SK-N-MC (cell line): ENCODE measurements at regions not wholly inside any gene's neighbourhood (a gene's known extent, or its start where the extent isn't known, plus 50 kb on each side); places are given as distances from the start of the nearest gene placed in this dataset.

ENCODE experiments used
- DNase-seq: peaks from one replicate; pipeline ENCODE4 v3.0.0-alpha.2; 2011; ENCODE audit warnings: low read depth, low spot score
- H3K27ac ChIP-seq: fragments of 200-600 bp; sonication (generic); 2 replicates; pipeline ENCODE4 v1.5.1; 2016; ENCODE audit warnings: mixed run types
- H3K36me3 ChIP-seq: fragments of 200-600 bp; sonication (generic); 2 replicates; pipeline ENCODE4 v1.6.1; 2017; ENCODE audit warnings: antibody characterized with exemption, low read length, mixed read lengths; ENCODE audit not compliant: insufficient read depth
- H3K4me3 ChIP-seq: fragments of 200-600 bp; sonication (generic); 2 replicates; pipeline ENCODE4 v1.5.1; 2016
- H3K9ac ChIP-seq: fragments of 200-600 bp; sonication (generic); 2 replicates; pipeline ENCODE4 v1.8.0; 2017; ENCODE audit warnings: mixed run types, mixed read lengths; ENCODE audit not compliant: insufficient read length
- H3K9me3 ChIP-seq: fragments of 200-600 bp; sonication (generic); 2 replicates; pipeline ENCODE4 v1.6.1; 2017; ENCODE audit warnings: low read depth, mild to moderate bottlenecking, antibody characterized with exemption, low read length, moderate library complexity, mixed read lengths
- EZH2 ChIP-seq: fragments of 200-600 bp; sonication (generic); IDR thresholded peaks from one replicate; pipeline ENCODE4 v1.6.1; 2017; ENCODE audit warnings: antibody characterized with exemption
- FOXP2 ChIP-seq: optimal IDR thresholded peaks from 2 replicates; pipeline ENCODE3; 2011; ENCODE audit warnings: mild to moderate bottlenecking, moderate library complexity; ENCODE audit not compliant: insufficient read depth; ENCODE audit errors: extremely low read length, control extremely low read depth
- POLR2AphosphoS5 ChIP-seq: IDR thresholded peaks from 2 replicates; pipeline ENCODE4 v1.6.1; 2012; ENCODE audit warnings: mild to moderate bottlenecking, low read depth, low read length, borderline replicate concordance

DNA sequence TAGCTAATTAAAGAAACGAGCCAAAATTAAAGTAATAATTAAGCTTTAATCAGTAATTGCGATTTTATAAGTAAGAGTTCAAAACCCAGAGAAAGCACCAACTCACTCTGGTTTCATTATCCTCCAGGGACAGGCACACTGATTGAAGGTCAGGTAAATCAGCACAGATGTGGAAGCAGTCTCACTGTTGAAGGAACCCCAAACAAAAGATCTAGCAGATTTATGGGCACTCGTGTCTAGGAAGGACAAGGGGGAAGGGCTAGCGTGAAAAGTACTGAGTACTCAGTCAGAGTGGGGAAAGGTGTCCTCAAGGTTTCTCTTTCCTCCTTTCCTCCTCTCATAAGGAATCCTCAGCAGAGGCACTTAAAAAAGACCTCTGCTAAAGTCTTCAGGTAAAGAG lies 320.1 kb downstream of the PYDC2 start:
- DNase-seq: no peak

DNA sequence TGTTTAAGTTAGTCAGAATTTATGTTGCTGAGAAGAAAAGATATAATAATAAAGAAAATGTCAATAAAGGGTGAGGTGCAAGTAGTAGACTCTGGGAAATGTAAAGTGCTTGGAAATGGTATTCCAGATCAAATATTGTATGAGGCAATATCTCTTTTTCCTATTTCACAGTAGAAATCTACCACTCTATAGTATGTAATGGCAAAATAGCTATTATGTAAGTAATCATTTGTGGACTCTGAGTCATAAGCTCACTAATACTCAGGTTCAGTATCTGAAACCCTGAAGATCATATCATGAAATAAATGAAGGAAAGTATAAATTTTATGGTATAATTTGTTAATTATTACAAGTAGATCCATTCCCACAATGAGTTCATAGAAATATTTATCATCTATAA lies 322.1 kb downstream of the PYDC2 start:
- no peak overlapping the region for H3K27ac ChIP-seq
- H3K9me3 ChIP-seq: no peaks in the 10 kb centered on the region
- H3K36me3 ChIP-seq: no peaks in the 10 kb centered on the region
- no peak for DNase-seq
- no peak overlapping the region for H3K4me3 ChIP-seq
- no peak overlapping the region for H3K9ac ChIP-seq
- TF ChIP-seq FOXP2 (no peak), EZH2 (no peak), POLR2AphosphoS5 (no peak)

More for the DNA sequence above, 320.1 kb downstream of the PYDC2 start:
- TF ChIP-seq EZH2: no peak
- H3K9me3 ChIP-seq: no peaks in the 10 kb centered on the region
- no peaks in the 10 kb centered on the region for H3K36me3 ChIP-seq
- H3K27ac ChIP-seq: no peak overlapping the region
- no peak overlapping the region for H3K4me3 ChIP-seq
- H3K9ac ChIP-seq: no peak overlapping the region

DNA sequence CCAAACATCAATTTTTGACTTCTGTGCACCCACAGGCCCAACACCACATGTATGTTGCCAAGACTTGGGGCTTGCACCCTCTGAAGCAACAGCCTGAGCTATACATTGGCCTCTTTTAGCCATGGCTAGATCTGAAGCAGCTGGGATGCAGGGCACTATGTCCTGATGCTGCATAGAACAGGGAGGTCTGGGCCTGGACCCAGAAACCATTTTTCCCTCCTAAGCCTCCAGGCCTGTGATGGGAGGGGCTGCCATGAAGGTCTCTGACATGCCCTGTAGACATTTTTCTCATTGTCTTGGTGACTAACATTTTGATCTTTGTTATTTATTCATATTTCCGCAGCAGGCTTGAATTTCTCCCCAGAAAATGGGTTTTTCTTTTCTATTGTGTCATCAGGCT lies 330.0 kb downstream of the PYDC2 start:
- no peaks in the 10 kb centered on the region for H3K9me3 ChIP-seq
- H3K4me3 ChIP-seq: no peak overlapping the region
- TF ChIP-seq EZH2 (no peak), FOXP2 (no peak), POLR2AphosphoS5 (no peak)
- no peak overlapping the region for H3K9ac ChIP-seq
- H3K36me3 ChIP-seq: no peaks in the 10 kb centered on the region
- no peak overlapping the region for H3K27ac ChIP-seq
- DNase-seq: no peak

DNA sequence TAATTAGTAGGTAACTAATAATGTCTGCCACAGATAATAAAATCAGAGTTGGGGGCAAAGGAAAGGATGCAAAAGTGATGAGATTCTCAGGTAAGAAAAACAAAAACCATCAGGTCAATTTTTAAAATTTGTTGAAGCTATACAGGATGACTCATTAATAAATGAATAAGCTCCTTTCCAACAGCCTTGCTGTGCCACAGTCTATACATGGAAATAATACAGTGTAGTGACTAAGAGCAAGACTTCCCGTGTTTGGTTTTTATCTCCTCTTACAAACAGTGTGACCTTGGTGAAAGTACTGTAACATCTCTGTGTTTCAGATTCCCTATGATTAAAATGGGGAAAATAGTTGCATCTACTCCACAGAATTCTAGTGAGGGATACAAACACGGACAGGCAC lies 331.6 kb downstream of the PYDC2 start:
- Histone ChIP-seq H3K9me3 (no peaks in the 10 kb centered on the region), H3K36me3 (no peaks in the 10 kb centered on the region), H3K9ac (no peak overlapping the region), H3K4me3 (no peak overlapping the region), H3K27ac (no peak overlapping the region)
- no peak for DNase-seq
- TF ChIP-seq EZH2 (no peak), POLR2AphosphoS5 (no peak), FOXP2 (no peak)

DNA sequence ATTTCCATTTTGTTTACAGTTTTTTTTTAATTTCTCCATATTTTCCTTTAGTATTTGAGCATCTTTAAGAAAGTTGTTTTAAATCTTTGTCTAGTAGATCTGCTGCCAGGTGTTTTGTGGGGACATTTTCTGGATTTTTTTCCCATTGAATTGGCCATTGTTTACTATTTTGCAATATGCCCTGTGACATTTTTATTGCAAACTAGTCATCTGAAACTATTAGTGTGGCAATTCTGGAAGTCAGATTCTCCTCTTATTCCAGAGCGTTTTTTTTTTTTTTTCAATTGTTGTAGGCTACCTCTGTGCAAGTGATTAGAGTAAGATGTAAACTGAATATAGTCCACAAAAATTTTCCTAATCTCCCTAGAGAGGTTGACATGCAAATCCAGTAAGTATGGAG lies 334.2 kb downstream of the PYDC2 start:
- H3K36me3 ChIP-seq: no peaks in the 10 kb centered on the region
- no peak overlapping the region for H3K4me3 ChIP-seq
- H3K27ac ChIP-seq: no peak overlapping the region
- DNase-seq: no peak
- no peaks in the 10 kb centered on the region for H3K9me3 ChIP-seq
- TF ChIP-seq FOXP2 (no peak), EZH2 (no peak), POLR2AphosphoS5 (no peak)
- no peak overlapping the region for H3K9ac ChIP-seq

DNA sequence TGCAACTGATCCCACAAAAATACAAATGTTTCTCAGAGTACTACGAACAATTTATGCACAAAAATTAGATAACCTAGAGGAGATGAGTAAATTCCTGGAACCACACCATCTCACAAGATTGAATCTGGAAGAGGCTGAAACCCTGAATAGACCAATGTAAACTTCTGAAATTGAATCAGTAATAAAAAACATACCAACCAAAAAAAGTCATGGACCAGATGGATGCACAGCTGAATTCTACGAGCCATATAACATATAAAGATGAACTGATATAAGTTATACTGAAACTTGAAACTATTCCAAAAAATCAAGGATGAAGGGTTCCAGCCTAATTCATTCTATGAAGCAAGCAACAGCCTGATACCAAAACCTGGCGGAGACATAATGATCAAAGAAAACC lies 336.3 kb downstream of the PYDC2 start:
- TF ChIP-seq EZH2: no peak
- TF ChIP-seq POLR2AphosphoS5: no peak
- TF ChIP-seq FOXP2: no peak
- H3K4me3 ChIP-seq: no peak overlapping the region
- no peak overlapping the region for H3K27ac ChIP-seq
- H3K36me3 ChIP-seq: no peaks in the 10 kb centered on the region
- DNase-seq: no peak
- no peaks in the 10 kb centered on the region for H3K9me3 ChIP-seq
- H3K9ac ChIP-seq: no peak overlapping the region

DNA sequence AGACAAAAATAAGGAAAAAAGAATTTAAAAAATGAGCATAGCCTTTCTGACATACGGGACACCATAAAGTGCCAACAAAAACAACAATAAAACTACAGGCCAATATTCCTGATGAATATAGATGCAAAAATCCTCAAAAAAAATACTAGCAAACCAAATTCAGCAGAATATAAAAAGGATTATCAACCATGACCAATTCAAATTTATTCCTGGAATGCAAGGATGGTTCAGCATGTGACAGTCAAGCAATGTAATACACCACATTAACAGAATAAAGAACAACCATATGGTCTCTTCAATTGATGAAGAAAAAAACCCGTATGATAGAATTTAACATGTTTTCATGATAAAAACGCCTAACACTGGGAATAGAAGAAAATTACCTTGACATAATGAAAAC lies 341.7 kb downstream of the PYDC2 start:
- TF ChIP-seq EZH2 (no peak), POLR2AphosphoS5 (no peak), FOXP2 (no peak)
- H3K9me3 ChIP-seq: no peaks in the 10 kb centered on the region

DNA sequence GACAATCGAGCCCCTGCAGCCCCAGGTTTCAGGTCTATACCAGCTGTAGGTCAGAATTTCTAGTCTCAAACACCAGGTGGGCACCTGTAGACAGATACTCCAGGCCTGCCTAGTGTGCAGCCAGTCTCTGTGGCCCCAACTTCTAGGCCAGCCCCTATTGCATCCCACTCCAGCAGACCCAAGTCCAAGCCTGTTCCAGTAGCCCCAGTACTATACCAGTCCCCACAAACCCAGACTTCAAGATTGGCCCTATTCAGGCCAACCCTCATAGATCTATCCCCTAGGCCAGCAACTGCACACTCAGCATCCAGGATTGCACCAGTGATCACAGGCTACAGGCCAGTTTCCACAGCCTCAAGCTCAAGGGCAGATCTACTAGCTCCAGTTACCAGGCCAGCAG lies 344.0 kb downstream of the PYDC2 start:
- Histone ChIP-seq H3K27ac (no peak overlapping the region), H3K9ac (no peak overlapping the region), H3K36me3 (no peaks in the 10 kb centered on the region), H3K4me3 (no peak overlapping the region), H3K9me3 (no peaks in the 10 kb centered on the region)
- TF ChIP-seq POLR2AphosphoS5 (no peak), EZH2 (no peak), FOXP2 (no peak)
- no peak for DNase-seq

More for the DNA sequence above, 341.7 kb downstream of the PYDC2 start:
- no peak overlapping the region for H3K4me3 ChIP-seq
- no peaks in the 10 kb centered on the region for H3K36me3 ChIP-seq
- no peak overlapping the region for H3K9ac ChIP-seq
- H3K27ac ChIP-seq: no peak overlapping the region
- no peak for DNase-seq

DNA sequence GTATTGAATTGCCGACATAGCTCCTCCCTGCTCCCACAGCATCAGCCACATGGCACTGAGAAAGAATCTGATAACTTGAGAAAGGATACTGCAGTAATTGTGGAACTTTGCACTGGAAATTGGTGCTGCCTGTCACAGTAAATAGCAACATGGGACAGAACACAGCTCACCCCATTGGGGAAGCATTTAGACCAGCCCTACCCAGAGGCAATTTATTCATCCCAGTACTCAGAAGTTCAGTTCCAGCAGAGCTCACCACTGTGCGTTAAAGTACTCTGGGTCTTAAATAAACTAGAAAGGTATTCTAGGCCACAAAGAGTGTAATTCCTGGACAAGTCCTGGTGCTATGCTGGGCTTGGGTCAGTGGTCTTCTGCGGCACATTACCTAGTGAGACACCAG lies 347.1 kb downstream of the PYDC2 start:
- no peaks in the 10 kb centered on the region; the same call in 1 of the 2 replicates for H3K9me3 ChIP-seq
- no peak overlapping the region for H3K9ac ChIP-seq
- H3K36me3 ChIP-seq: no peaks in the 10 kb centered on the region
- H3K4me3 ChIP-seq: no peak overlapping the region
- no peak overlapping the region for H3K27ac ChIP-seq
- TF ChIP-seq FOXP2 (no peak), POLR2AphosphoS5 (no peak), EZH2 (no peak)
- no peak for DNase-seq
